Pancreas (tissue), 10 donors: ENCODE measurements at regions not wholly inside any gene's neighbourhood (a gene's known extent, or its start where the extent isn't known, plus 50 kb on each side); places are given as distances from the start of the nearest gene placed in this dataset.

ENCODE experiments used
- ATAC-seq, 4 donors: fragments of 200-7000 bp; cut with Tn5 transposase; one replicate each; pipeline versions ENCODE4 v1.8.0 to v1.9.1; 2020; ENCODE audit warnings: mild to moderate bottlenecking in 4 of 4, moderate library complexity in 4 of 4
- DNase-seq, 6 donors: peaks; one replicate each; pipeline ENCODE4 v3.0.0-alpha.2; 2020
- FAIRE-seq: peaks from 2 replicates; lab custom pipeline; 2012; peaks lifted over from hg19 to GRCh38; lab: Jason Lieb, UNC
- H3K27ac ChIP-seq, 4 donors: fragments of 200-600 bp; sonication (generic); 1 replicate in 3 of 4; 2 replicates in 1 of 4; pipeline versions ENCODE4 v1.5.0 to v1.8.0; 2020
- H3K27me3 ChIP-seq, 4 donors: fragments of 200-600 bp; one replicate each; pipeline ENCODE4 v1.8.0; 2021
- H3K36me3 ChIP-seq, 3 donors: fragments of 200-600 bp; sonication (generic) in 1 of 3; one replicate each; pipeline versions ENCODE4 v1.5.0 to v1.8.0; 2020 to 2021
- H3K4me1 ChIP-seq, 3 donors: fragments of 200-600 bp; one replicate each; pipeline ENCODE4 v1.8.0; 2021
- H3K4me3 ChIP-seq, 4 donors: fragments of 200-600 bp; sonication (generic) in 2 of 4; one replicate each; pipeline versions ENCODE4 v1.5.0 to v1.8.0; 2020 to 2021
- H3K9me3 ChIP-seq, 4 donors: fragments of 200-600 bp; one replicate each; pipeline ENCODE4 v1.8.0; 2021
- CTCF ChIP-seq, 4 donors: fragments of 200-600 bp; sonication (generic) in 3 of 4; IDR thresholded peaks; one replicate each; pipeline versions ENCODE4 v1.5.0 to v1.8.0; 2021; ENCODE audit warnings: antibody characterized with exemption in 4 of 4
- WGBS, 2 donors: extraction: QIAGEN DNeasy Blood & Tissue Kit; methylation state at CpG; one replicate each; pipeline ENCODE4 v1.1.7; 2013; 5-methylcytosine and 5-hydroxymethylcytosine counted together
- intact Hi-C, 3 donors: fragments of 100-400 bp; cut with DNase I; formaldehyde crosslinking; loops; one replicate each; pipeline versions ENCODE4 v1.11.1 to v1.14.2; 2022
- donor health status: healthy with polysubstance abuse.
- donor health status: DM: no; HTN: no; CAD: no; lungs with moderate emphysema.
- donor health status: DM: no; HTN: no; CAD: no.
- donor health status: control.
- donor health status: control.
- donor health status: Bipolar disorder and iron deficiency.
- donor health status: DM: yes; HTN: yes; CAD: no.
- donor health status: DM: no; HTN: no; CAD: no.
- donor health status: DM: no; HTN: no; CAD: no.
- donor health status: DM: yes; HTN: yes; CAD: no.

- no peak for FAIRE-seq
- Histone ChIP-seq H3K36me3 (no peaks in the 10 kb centered on the region), H3K27me3 (no peaks in the 10 kb centered on the region), H3K4me1 (no peaks in the 10 kb centered on the region), H3K27ac (no peak overlapping the region), H3K9me3 (no peaks in the 10 kb centered on the region), H3K4me3 (no peak overlapping the region)
- intact Hi-C loops: no loop called here
- WGBS, 2 donors: 50 to 61% methylated on average over 6 of the region's 6 CpGs
- TF ChIP-seq CTCF (IDR thresholded peaks at IDR 0.05): no peak
- no peak for DNase-seq
- no peak for ATAC-seq
Observed at GRCh38 chr5:135711911-135712310, 122.6 kb upstream of the SLC25A48 start.

- no peaks in the 10 kb centered on the region for H3K36me3 ChIP-seq
- 61 to 63% methylated on average over 5 of the region's 5 CpGs for WGBS, 2 donors
- no peak overlapping the region for H3K27ac ChIP-seq
- peaks cover 0 to 5% (median 0%) of the 10 kb centered on the region in 3 donors for H3K4me1 ChIP-seq
- no peak for TF ChIP-seq CTCF (IDR thresholded peaks at IDR 0.05)
- no peaks in the 10 kb centered on the region for H3K27me3 ChIP-seq
- intact Hi-C loops: no loop called here
- FAIRE-seq (no peak), ATAC-seq (no peak), DNase-seq (no peak)
- no peaks in the 10 kb centered on the region for H3K9me3 ChIP-seq
- no peak overlapping the region for H3K4me3 ChIP-seq
Observed at GRCh38 chr5:135710045-135710675, 124.3 kb upstream of the SLC25A48 start.

DNA sequence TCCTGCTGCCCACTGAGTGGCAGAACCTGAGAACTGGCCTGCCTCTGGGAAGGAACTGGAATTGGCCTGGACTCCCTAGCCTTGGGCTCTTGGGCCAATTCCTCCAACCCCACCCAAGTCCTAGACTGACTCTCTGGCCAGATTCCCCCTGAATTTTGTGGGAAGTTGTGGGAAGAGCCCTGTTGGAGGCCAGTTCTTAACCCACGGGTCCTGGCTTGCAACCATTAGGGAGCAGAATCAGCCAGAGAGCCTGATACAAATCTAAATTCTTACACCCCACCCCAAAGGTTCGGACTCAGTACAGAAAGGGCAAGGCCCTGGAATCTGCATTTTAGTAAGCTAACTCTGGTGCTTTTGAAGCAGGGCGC is 125.3 kb upstream of the SLC25A48 start:
- no peaks in the 10 kb centered on the region for H3K27me3 ChIP-seq
- H3K27ac ChIP-seq: no peak overlapping the region
- FAIRE-seq: no peak
- DNase-seq: no peak
- H3K9me3 ChIP-seq: no peaks in the 10 kb centered on the region
- no peak for TF ChIP-seq CTCF (IDR thresholded peaks at IDR 0.05)
- no peak overlapping the region for H3K4me3 ChIP-seq
- H3K36me3 ChIP-seq: no peaks in the 10 kb centered on the region
- whole genome bisulfite sequencing, 2 donors: 78 to 92% methylated on average over 3 of the region's 3 CpGs
- H3K4me1 ChIP-seq: peaks cover 0 to 5% (median 4%) of the 10 kb centered on the region in 3 donors
- no peak for ATAC-seq
- intact Hi-C loops: no loop called here

DNA sequence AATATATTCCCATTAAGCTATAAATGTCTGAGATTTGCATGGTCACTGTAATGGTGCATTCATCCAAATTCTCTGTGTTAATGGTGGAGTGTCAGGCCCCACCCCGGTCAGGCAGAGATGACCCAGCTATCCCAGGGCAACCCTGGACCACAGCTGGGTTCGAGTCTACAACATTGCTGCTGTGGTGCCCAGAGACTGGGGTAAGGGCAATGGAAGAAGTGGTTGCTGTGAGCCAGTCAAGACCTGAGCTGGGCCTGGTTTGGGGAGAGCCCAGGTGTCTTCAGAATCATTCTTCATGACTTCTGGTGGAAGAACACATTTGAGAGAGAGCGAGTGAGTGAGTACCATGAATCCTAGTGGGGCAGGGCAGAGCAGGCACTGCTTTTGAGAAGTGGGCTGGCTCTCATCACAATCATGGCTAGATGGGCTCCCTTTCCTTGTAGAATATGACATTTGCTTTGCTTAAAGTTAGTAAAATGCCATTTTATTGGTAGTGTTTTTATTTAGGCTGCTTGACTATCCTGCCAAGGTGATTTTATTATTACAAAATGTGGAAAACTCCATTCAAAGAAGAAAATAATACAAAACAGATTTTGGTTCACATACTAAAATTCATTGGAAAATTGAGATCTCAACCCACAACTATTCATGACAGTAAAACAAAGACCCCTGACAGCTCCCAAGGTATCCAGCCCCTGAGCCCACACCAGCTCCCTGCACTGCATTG is 125.8 kb upstream of the SLC25A48 start:
- Histone ChIP-seq H3K9me3 (no peaks in the 10 kb centered on the region), H3K4me1 (peaks cover 0 to 5% (median 4%) of the 10 kb centered on the region in 3 donors), H3K27me3 (no peaks in the 10 kb centered on the region), H3K27ac (no peak overlapping the region), H3K36me3 (no peaks in the 10 kb centered on the region), H3K4me3 (no peak overlapping the region)
- FAIRE-seq (no peak), DNase-seq (no peak), ATAC-seq (no peak)
- WGBS, 2 donors: 81 to 87% methylated on average over 3 of the region's 3 CpGs
- no peak for TF ChIP-seq CTCF (IDR thresholded peaks at IDR 0.05)
- intact Hi-C loops: no loop called here

DNA sequence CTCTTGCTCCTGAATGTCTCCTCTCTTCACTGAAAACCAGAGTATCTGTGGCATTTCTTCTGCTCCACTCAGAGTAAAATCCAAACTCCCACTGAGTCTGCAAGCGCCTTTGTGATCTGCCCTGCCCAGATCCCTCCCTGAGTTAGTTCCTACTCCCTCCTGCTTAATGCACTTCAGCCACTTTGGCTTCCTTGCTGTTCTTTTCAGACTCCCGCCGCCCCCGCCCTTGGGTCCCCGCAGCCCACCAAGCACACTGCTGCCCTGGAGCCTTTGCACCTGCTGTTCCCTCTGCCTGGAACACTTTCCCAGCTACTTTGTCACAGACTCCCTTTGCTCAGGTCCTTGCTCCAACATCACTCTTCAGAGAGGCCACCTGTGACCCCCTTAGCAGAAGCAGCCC is 127.2 kb upstream of the SLC25A48 start:
- Histone ChIP-seq H3K27ac (no peak overlapping the region), H3K36me3 (no peaks in the 10 kb centered on the region), H3K27me3 (no peaks in the 10 kb centered on the region), H3K9me3 (no peaks in the 10 kb centered on the region), H3K4me3 (no peak overlapping the region), H3K4me1 (peaks cover 0 to 5% (median 4%) of the 10 kb centered on the region in 3 donors)
- no peak for TF ChIP-seq CTCF (IDR thresholded peaks at IDR 0.05)
- no peak for DNase-seq
- no peak for ATAC-seq
- 89 to 94% methylated on average over 5 of the region's 5 CpGs for WGBS, 2 donors
- FAIRE-seq: no peak
- intact Hi-C loops: no loop called here
